ENCODE measurements at regions not wholly inside any gene's neighbourhood (a gene's known extent, or its start where the extent isn't known, plus 50 kb on each side); places are given as distances from the start of the nearest gene placed in this dataset.

GRCh38 chr2:207276858-207277257, 111.1 kb upstream of the KLF7 start:
- Histone ChIP-seq H3K4me3 (no peak overlapping the region), H4K20me1 (ENCODE audit: control insufficient read depth, insufficient read depth) (no peaks in the 10 kb centered on the region), H3K27me3 (replicated peaks in 1 of 2; ENCODE audit: control insufficient read depth in 2 of 2, insufficient read depth in 2 of 2, low read length in 1 of 2) (no peaks in the 10 kb centered on the region), H3K79me2 (ENCODE audit: control insufficient read depth, insufficient read depth, low read length) (no peaks in the 10 kb centered on the region), H3K4me2 (ENCODE audit: control insufficient read depth, insufficient read depth) (no peak overlapping the region), H3K27ac (ENCODE audit: control insufficient read depth, insufficient read depth) (no peak overlapping the region), H2AFZ (ENCODE audit: control insufficient read depth, low read depth, low read length) (no peak overlapping the region), H3K9ac (ENCODE audit: control insufficient read depth, insufficient read depth, low read length) (no peak overlapping the region), H3K36me3 (ENCODE audit: control insufficient read depth in 2 of 2, insufficient read depth in 2 of 2, low read length in 1 of 2) (no peaks in the 10 kb centered on the region), H3K4me1 (ENCODE audit: control insufficient read depth, insufficient read depth, low read length) (peaks cover 3% of the 10 kb centered on the region; the same call in 1 of the 2 replicates), H3K9me3 (replicated peaks; ENCODE audit: control insufficient read depth, insufficient read depth, low read length) (no peaks in the 10 kb centered on the region; the same call in 1 of the 3 replicates)
- no peak for DNase-seq (ENCODE audit: low read depth, low spot score)
- SMC1A ChIA-PET (ENCODE audit: uncharacterized antibody, unreplicated experiment), result interaction anchor here (0.6 to 1.3 kb wide), 2 partner anchors 10 to 1348 kb away, joined by 3 to 5 read pairs; no protein-coding TSS in a partner anchor
- intact Hi-C loops (cut with micrococcal nuclease; ENCODE audit: unreplicated experiment) (no loop called here), in situ Hi-C loops (cut with MboI) (no loop called here)
- BruUV-seq (replicated peaks), result no TSS peak
- POLR2A ChIA-PET, result interaction anchor here (1.9 kb wide), 1 partner anchor 11 kb away, joined by 4 read pairs; no protein-coding TSS in a partner anchor
- no peak for TF ChIP-seq ZBTB11 (CRISPR knock-in tag; IDR thresholded peaks at IDR 0.05)
- no peak for TF ChIP-seq CHD1 (IDR thresholded peaks at IDR 0.05; ENCODE audit: low read depth, low read length)
- TF ChIP-seq POLR2AphosphoS5 (IDR thresholded peaks at IDR 0.05; ENCODE audit: low read length), result no peak
- TF ChIP-seq CEBPB (IDR thresholded peaks at IDR 0.05; ENCODE audit: borderline replicate concordance in 1 of 2, low read depth in 2 of 2, low read length in 2 of 2), result no peak
- TF ChIP-seq SP1 (IDR thresholded peaks at IDR 0.05; ENCODE audit: low read depth, low read length), result no peak
- no peak for TF ChIP-seq USF1 (IDR thresholded peaks at IDR 0.05; ENCODE audit: borderline replicate concordance, extremely low read length, insufficient read depth, low read depth, low read length)
- TF ChIP-seq ZNF592 (IDR thresholded peaks at IDR 0.05), result no peak
- no peak for TF ChIP-seq BRCA1 (IDR thresholded peaks at IDR 0.05; ENCODE audit: low read depth, low read length)
- no peak for TF ChIP-seq RBBP5 (conservative IDR thresholded peaks at IDR 0.05)
- ATAC-seq, result no peak
- RAD21 ChIA-PET (ENCODE audit: unreplicated experiment), result interaction anchor here (1.5 kb wide), 1 partner anchor 9 kb away, joined by 5 read pairs; no protein-coding TSS in a partner anchor
- CTCF ChIA-PET, result no interaction called here
- FAIRE-seq, result no peak
- WGBS (ENCODE audit: insufficient coverage, insufficient replicate concordance, low lambda C conversion rate, missing lambda C conversion rate), result 98% methylated on average over 3 of the region's 3 CpGs

All from GM12878 (cell line).